GM23338 (cell line): ENCODE measurements at regions not wholly inside any gene's neighbourhood (a gene's known extent, or its start where the extent isn't known, plus 50 kb on each side); places are given as distances from the start of the nearest gene placed in this dataset.

Experiments
- EZH2 ChIP-seq: fragments of 200-600 bp; sonication (generic); IDR thresholded peaks from one replicate; pipeline ENCODE4 v1.8.0; 2017; ENCODE audit warnings: antibody characterized with exemption, mild to moderate bottlenecking, low read depth; ENCODE audit not compliant: unreplicated experiment
- JUNB ChIP-seq: IDR thresholded peaks from one replicate; pipeline ENCODE4 v1.6.1; 2016; ENCODE audit warnings: antibody characterized with exemption; ENCODE audit not compliant: unreplicated experiment
- TF ChIP-seq, protein P1 (sequence below), 2 experiments: fragments of 200-600 bp in 1 of 2; sonication (generic) in 1 of 2; conservative IDR thresholded peaks; 2 replicates each; pipeline versions ENCODE4 v1.5.1 to v1.6.1; 2016 to 2017; ENCODE audit warnings: antibody characterized with exemption in 2 of 2, low read depth in 2 of 2, mild to moderate bottlenecking in 2 of 2, moderate library complexity in 1 of 2
- TF ChIP-seq, protein P2 (sequence below): IDR thresholded peaks from one replicate; pipeline ENCODE4 v1.6.1; 2018; ENCODE audit warnings: antibody characterized with exemption; ENCODE audit not compliant: unreplicated experiment

DNA sequence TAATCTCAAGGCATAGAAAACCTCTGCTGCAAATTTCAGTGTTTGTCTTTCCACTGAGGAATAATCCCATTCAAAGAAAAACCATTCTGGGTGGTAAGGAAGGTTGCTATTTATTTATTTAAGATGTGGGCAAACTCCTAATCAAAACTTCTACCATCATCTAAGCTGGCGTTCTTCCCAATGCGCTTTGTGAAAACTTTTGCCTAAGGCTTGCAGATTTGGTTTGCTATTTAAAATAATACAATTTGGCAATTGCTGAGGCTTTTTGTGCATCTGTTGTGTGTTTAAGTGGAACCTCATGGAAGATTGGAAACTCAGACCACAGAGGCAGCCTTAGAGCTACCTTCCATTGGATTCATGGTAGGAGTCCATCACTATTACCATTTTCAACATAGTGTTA, 309.0 kb downstream of the BLID start:
- TF ChIP-seq, protein P1, sequence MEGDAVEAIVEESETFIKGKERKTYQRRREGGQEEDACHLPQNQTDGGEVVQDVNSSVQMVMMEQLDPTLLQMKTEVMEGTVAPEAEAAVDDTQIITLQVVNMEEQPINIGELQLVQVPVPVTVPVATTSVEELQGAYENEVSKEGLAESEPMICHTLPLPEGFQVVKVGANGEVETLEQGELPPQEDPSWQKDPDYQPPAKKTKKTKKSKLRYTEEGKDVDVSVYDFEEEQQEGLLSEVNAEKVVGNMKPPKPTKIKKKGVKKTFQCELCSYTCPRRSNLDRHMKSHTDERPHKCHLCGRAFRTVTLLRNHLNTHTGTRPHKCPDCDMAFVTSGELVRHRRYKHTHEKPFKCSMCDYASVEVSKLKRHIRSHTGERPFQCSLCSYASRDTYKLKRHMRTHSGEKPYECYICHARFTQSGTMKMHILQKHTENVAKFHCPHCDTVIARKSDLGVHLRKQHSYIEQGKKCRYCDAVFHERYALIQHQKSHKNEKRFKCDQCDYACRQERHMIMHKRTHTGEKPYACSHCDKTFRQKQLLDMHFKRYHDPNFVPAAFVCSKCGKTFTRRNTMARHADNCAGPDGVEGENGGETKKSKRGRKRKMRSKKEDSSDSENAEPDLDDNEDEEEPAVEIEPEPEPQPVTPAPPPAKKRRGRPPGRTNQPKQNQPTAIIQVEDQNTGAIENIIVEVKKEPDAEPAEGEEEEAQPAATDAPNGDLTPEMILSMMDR (conservative IDR thresholded peaks at IDR 0.05; ENCODE audit: low read depth in 2 of 2) = no peak
- TF ChIP-seq EZH2 (no peak), JUNB (no peak)
- TF ChIP-seq, protein P2, sequence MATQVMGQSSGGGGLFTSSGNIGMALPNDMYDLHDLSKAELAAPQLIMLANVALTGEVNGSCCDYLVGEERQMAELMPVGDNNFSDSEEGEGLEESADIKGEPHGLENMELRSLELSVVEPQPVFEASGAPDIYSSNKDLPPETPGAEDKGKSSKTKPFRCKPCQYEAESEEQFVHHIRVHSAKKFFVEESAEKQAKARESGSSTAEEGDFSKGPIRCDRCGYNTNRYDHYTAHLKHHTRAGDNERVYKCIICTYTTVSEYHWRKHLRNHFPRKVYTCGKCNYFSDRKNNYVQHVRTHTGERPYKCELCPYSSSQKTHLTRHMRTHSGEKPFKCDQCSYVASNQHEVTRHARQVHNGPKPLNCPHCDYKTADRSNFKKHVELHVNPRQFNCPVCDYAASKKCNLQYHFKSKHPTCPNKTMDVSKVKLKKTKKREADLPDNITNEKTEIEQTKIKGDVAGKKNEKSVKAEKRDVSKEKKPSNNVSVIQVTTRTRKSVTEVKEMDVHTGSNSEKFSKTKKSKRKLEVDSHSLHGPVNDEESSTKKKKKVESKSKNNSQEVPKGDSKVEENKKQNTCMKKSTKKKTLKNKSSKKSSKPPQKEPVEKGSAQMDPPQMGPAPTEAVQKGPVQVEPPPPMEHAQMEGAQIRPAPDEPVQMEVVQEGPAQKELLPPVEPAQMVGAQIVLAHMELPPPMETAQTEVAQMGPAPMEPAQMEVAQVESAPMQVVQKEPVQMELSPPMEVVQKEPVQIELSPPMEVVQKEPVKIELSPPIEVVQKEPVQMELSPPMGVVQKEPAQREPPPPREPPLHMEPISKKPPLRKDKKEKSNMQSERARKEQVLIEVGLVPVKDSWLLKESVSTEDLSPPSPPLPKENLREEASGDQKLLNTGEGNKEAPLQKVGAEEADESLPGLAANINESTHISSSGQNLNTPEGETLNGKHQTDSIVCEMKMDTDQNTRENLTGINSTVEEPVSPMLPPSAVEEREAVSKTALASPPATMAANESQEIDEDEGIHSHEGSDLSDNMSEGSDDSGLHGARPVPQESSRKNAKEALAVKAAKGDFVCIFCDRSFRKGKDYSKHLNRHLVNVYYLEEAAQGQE = no peak
